Femur (tissue), 1 donor: ENCODE measurements at regions not wholly inside any gene's neighbourhood (a gene's known extent, or its start where the extent isn't known, plus 50 kb on each side); places are given as distances from the start of the nearest gene placed in this dataset.

Experiments
- DNase-seq: peaks from one replicate; pipeline ENCODE4 v3.0.0-alpha.2; 2017

GRCh38 chr2:81981585-81981984 lies 1677.0 kb upstream of the LRRTM1 start:
- DNase-seq: no peak

- DNase-seq: no peak
Observed at GRCh38 chr2:81979086-81979485, 1674.5 kb upstream of the LRRTM1 start.

GRCh38 chr2:81976998-81977397 lies 1672.4 kb upstream of the LRRTM1 start:
- DNase-seq: no peak

- no peak for DNase-seq
Observed at GRCh38 chr2:81974216-81974615, 1669.7 kb upstream of the LRRTM1 start.

- no peak for DNase-seq
Observed at GRCh38 chr2:81942876-81943275, 1638.3 kb upstream of the LRRTM1 start.

- peak; percentile 30 for DNase-seq
Observed at GRCh38 chr2:81942136-81942680, 1637.7 kb upstream of the LRRTM1 start.

GRCh38 chr2:81940266-81940955 lies 1635.9 kb upstream of the LRRTM1 start:
- DNase-seq: no peak

- DNase-seq: no peak
Observed at GRCh38 chr2:81937944-81938343, 1633.4 kb upstream of the LRRTM1 start.

- no peak for DNase-seq
Observed at GRCh38 chr2:81903534-81903933, 1599.0 kb upstream of the LRRTM1 start.

- DNase-seq: no peak
Observed at GRCh38 chr2:81901017-81901416, 1596.5 kb upstream of the LRRTM1 start.

- no peak for DNase-seq
Observed at GRCh38 chr2:81895620-81896250, 1591.2 kb upstream of the LRRTM1 start.

GRCh38 chr2:81894451-81894990 lies 1590.0 kb upstream of the LRRTM1 start:
- DNase-seq: no peak

- no peak for DNase-seq
Observed at GRCh38 chr2:81876624-81877023, 1572.1 kb upstream of the LRRTM1 start.

GRCh38 chr2:81872006-81872405 lies 1567.5 kb upstream of the LRRTM1 start:
- no peak for DNase-seq

- no peak for DNase-seq
Observed at GRCh38 chr2:81870119-81870518, 1565.6 kb upstream of the LRRTM1 start.

- DNase-seq: no peak
Observed at GRCh38 chr2:81858998-81859397, 1554.4 kb upstream of the LRRTM1 start.

- DNase-seq: no peak
Observed at GRCh38 chr2:81853341-81853740, 1548.8 kb upstream of the LRRTM1 start.

GRCh38 chr2:81852651-81853050 lies 1548.1 kb upstream of the LRRTM1 start:
- DNase-seq: no peak

- DNase-seq: no peak
Observed at GRCh38 chr2:81839780-81840179, 1535.2 kb upstream of the LRRTM1 start.

- no peak for DNase-seq
Observed at GRCh38 chr2:81835321-81836000, 1530.9 kb upstream of the LRRTM1 start.

GRCh38 chr2:81786811-81787210 lies 1482.3 kb upstream of the LRRTM1 start:
- no peak for DNase-seq

- DNase-seq: no peak
Observed at GRCh38 chr2:81767187-81767912, 1462.8 kb upstream of the LRRTM1 start.
